H1 (cell line): ENCODE measurements at regions not wholly inside any gene's neighbourhood (a gene's known extent, or its start where the extent isn't known, plus 50 kb on each side); places are given as distances from the start of the nearest gene placed in this dataset.

Source experiments
- CTCF ChIA-PET: fragments of 300-600 bp; sonication (Branson Sonifier 250); formaldehyde crosslinking; loops from one replicate; lab custom pipeline; 2021; ENCODE audit not compliant: partially characterized antibody; lab: Charles Lee
- POLR2A ChIA-PET: fragments of 300-600 bp; sonication (Branson Sonifier 250); formaldehyde crosslinking; loops from one replicate; lab custom pipeline; 2021; ENCODE audit warnings: inconsistent platforms; ENCODE audit not compliant: partially characterized antibody; lab: Charles Lee
- DNase-seq, 2 experiments: peaks; one replicate each; pipeline versions ENCODE4 v3.0.0 to v3.0.0-alpha.2; 2010 to 2022; ENCODE audit warnings: low spot score in 2 of 2, low read depth in 1 of 2, mixed read lengths in 1 of 2
- FAIRE-seq: peaks from 2 replicates; lab custom pipeline; 2011; peaks lifted over from hg19 to GRCh38; lab: Jason Lieb, UNC
- H2AFZ ChIP-seq: 2 replicates; pipeline ENCODE4 v1.8.1; 2012; ENCODE audit warnings: low read length, inconsistent platforms
- H2AK5ac ChIP-seq: 2 replicates; pipeline ENCODE4 v1.6.1; 2013; ENCODE audit warnings: low read depth, low read length
- H2BK120ac ChIP-seq: replicated peaks from 2 replicates; pipeline ENCODE3; 2013; ENCODE audit warnings: low read depth, low read length, inconsistent platforms
- H2BK12ac ChIP-seq: 2 replicates; pipeline ENCODE4 v1.6.1; 2013; ENCODE audit warnings: low read depth, low read length
- H2BK15ac ChIP-seq: 2 replicates; pipeline ENCODE4 v1.6.1; 2013; ENCODE audit warnings: low read length
- H2BK20ac ChIP-seq: 2 replicates; pipeline ENCODE4 v1.6.1; 2013; ENCODE audit warnings: low read length
- H2BK5ac ChIP-seq: 2 replicates; pipeline ENCODE4 v1.6.1; 2013; ENCODE audit warnings: low read depth, low read length
- H3K14ac ChIP-seq: 2 replicates; pipeline ENCODE4 v1.6.1; 2013; ENCODE audit warnings: inconsistent platforms; ENCODE audit not compliant: insufficient read length
- H3K18ac ChIP-seq: 2 replicates; pipeline ENCODE4 v1.6.1; 2013; ENCODE audit warnings: low read length; ENCODE audit errors: extremely low read depth
- H3K23ac ChIP-seq: 2 replicates; pipeline ENCODE4 v1.6.1; 2013; ENCODE audit warnings: inconsistent platforms; ENCODE audit not compliant: insufficient read length
- H3K23me2 ChIP-seq: 2 replicates; pipeline ENCODE4 v1.6.1; 2013; ENCODE audit warnings: low read depth, low read length
- H3K27ac ChIP-seq: 2 replicates; pipeline ENCODE4 v1.6.1; 2011; ENCODE audit warnings: low read depth, low read length, inconsistent platforms
- H3K27me3 ChIP-seq, 4 experiments: replicated peaks in 1 of 4; 1 replicate in 1 of 4; 2 replicates in 3 of 4; pipeline versions ENCODE4 v1.6.1 to v1.8.1; 2011 to 2013; ENCODE audit warnings: low read length in 3 of 4, mild to moderate bottlenecking in 3 of 4, inconsistent platforms in 2 of 4, mixed read lengths in 2 of 4, moderate library complexity in 1 of 4; ENCODE audit not compliant: control insufficient read depth in 3 of 4, insufficient read depth in 3 of 4; ENCODE audit errors: extremely low read depth in 1 of 4
- H3K36me3 ChIP-seq, 4 experiments: 2 replicates each; pipeline versions ENCODE4 v1.6.1 to v1.8.1; 2011 to 2013; ENCODE audit warnings: mild to moderate bottlenecking in 4 of 4, low read length in 3 of 4, moderate library complexity in 2 of 4, control low read depth in 1 of 4, inconsistent platforms in 1 of 4; ENCODE audit not compliant: insufficient read depth in 4 of 4, control insufficient read depth in 2 of 4
- H3K4ac ChIP-seq: replicated peaks from 2 replicates; pipeline ENCODE3; 2013; ENCODE audit warnings: low read length, low read depth, mixed read lengths, inconsistent platforms; ENCODE audit not compliant: insufficient read length
- H3K4me1 ChIP-seq, 4 experiments: replicated peaks in 1 of 4; 1 replicate in 1 of 4; 2 replicates in 3 of 4; pipeline versions ENCODE4 v1.6.1 to v1.8.1; 2011 to 2013; ENCODE audit warnings: low read length in 3 of 4, inconsistent platforms in 2 of 4, mixed read lengths in 1 of 4; ENCODE audit not compliant: insufficient read depth in 4 of 4, control insufficient read depth in 3 of 4
- H3K4me2 ChIP-seq, 2 experiments: 2 replicates each; pipeline versions ENCODE4 v1.6.1 to v1.8.1; 2011 to 2013; ENCODE audit warnings: low read depth in 2 of 2, low read length in 2 of 2, control low read depth in 1 of 2, inconsistent platforms in 1 of 2, mild to moderate bottlenecking in 1 of 2; ENCODE audit not compliant: insufficient read depth in 1 of 2
- H3K4me3 ChIP-seq, 4 experiments: fragments of 200-600, 300-600 bp in 1 of 4; sonication (generic), shearing (Covaris generic), sonication (Bioruptor Twin) in 1 of 4; 2 replicates each; pipeline versions ENCODE4 v1.5.1 to v1.8.1; 2011 to 2016; ENCODE audit warnings: low read length in 4 of 4, low read depth in 3 of 4, control low read depth in 2 of 4, inconsistent platforms in 2 of 4, mild to moderate bottlenecking in 2 of 4, mixed read lengths in 1 of 4, moderate library complexity in 1 of 4; ENCODE audit not compliant: insufficient read depth in 2 of 4; ENCODE audit errors: extremely low read depth in 1 of 4
- H3K56ac ChIP-seq: replicated peaks from 2 replicates; pipeline ENCODE3; 2013; ENCODE audit warnings: low read depth, mild to moderate bottlenecking, mixed read lengths, low read length, inconsistent platforms; ENCODE audit not compliant: insufficient read length
- H3K79me1 ChIP-seq: 2 replicates; pipeline ENCODE4 v1.6.1; 2013; ENCODE audit warnings: low read depth, low read length, control low read depth
- H3K79me2 ChIP-seq, 2 experiments: 2 replicates each; pipeline versions ENCODE4 v1.6.1 to v1.8.1; 2012 to 2013; ENCODE audit warnings: low read length in 2 of 2, mild to moderate bottlenecking in 2 of 2, inconsistent platforms in 1 of 2; ENCODE audit not compliant: insufficient read depth in 2 of 2, control insufficient read depth in 1 of 2
- H3K9ac ChIP-seq, 4 experiments: replicated peaks in 1 of 4; 1 replicate in 1 of 4; 2 replicates in 3 of 4; pipeline versions ENCODE4 v1.6.1 to v1.8.1; 2011 to 2013; ENCODE audit warnings: low read depth in 3 of 4, low read length in 3 of 4, control low read depth in 2 of 4, mild to moderate bottlenecking in 2 of 4, moderate library complexity in 2 of 4, inconsistent platforms in 1 of 4; ENCODE audit errors: extremely low read depth in 1 of 4
- H3K9me3 ChIP-seq, 2 experiments: 2 replicates each; pipeline versions ENCODE4 v1.6.1 to v1.8.1; 2012 to 2013; ENCODE audit warnings: mild to moderate bottlenecking in 2 of 2, moderate library complexity in 2 of 2, control low read depth in 1 of 2, inconsistent platforms in 1 of 2, low read depth in 1 of 2, low read length in 1 of 2, mixed read lengths in 1 of 2; ENCODE audit not compliant: insufficient read depth in 2 of 2
- H4K20me1 ChIP-seq, 2 experiments: replicated peaks in 1 of 2; 2 replicates each; pipeline versions ENCODE3 to v1.8.1; 2011 to 2013; ENCODE audit warnings: inconsistent platforms in 2 of 2, low read length in 2 of 2, mild to moderate bottlenecking in 1 of 2; ENCODE audit not compliant: insufficient read depth in 2 of 2, control insufficient read depth in 1 of 2
- H4K5ac ChIP-seq: 2 replicates; pipeline ENCODE4 v1.6.1; 2013; ENCODE audit warnings: low read length, low read depth, mixed read lengths, inconsistent platforms; ENCODE audit not compliant: insufficient read length
- H4K8ac ChIP-seq: 2 replicates; pipeline ENCODE4 v1.8.0; 2013; ENCODE audit warnings: mild to moderate bottlenecking, moderate library complexity, low read length, inconsistent platforms; ENCODE audit not compliant: insufficient read depth; ENCODE audit errors: extremely low read depth
- H4K91ac ChIP-seq: replicated peaks from 2 replicates; pipeline ENCODE3; 2013; ENCODE audit warnings: low read length, mixed read lengths, inconsistent platforms; ENCODE audit not compliant: insufficient read length
- ASH2L ChIP-seq: fragments of 200-600, 300-600 bp; sonication (generic); IDR thresholded peaks from one replicate; pipeline ENCODE4 v1.7.1; 2017; ENCODE audit warnings: low read length
- BRCA1 ChIP-seq: IDR thresholded peaks from 2 replicates; pipeline ENCODE4 v1.6.1; 2012; ENCODE audit warnings: low read depth, low read length, improper control_type of control experiment
- EGR1 ChIP-seq: IDR thresholded peaks from 2 replicates; pipeline ENCODE4 v1.6.1; 2011; ENCODE audit warnings: low read depth, low read length, borderline replicate concordance
- PHF8 ChIP-seq: fragments of 200-600 bp; sonication (generic); conservative IDR thresholded peaks from 2 replicates; pipeline ENCODE4 v1.7.1; 2012; ENCODE audit warnings: low read depth, mild to moderate bottlenecking, inconsistent platforms, low read length, moderate library complexity
- POLR2AphosphoS5 ChIP-seq: IDR thresholded peaks from 2 replicates; pipeline ENCODE4 v1.6.1; 2011; ENCODE audit warnings: low read depth, low read length
- RFX5 ChIP-seq: IDR thresholded peaks from 2 replicates; pipeline ENCODE4 v1.6.1; 2011; ENCODE audit warnings: low read depth, low read length, improper control_type of control experiment, borderline replicate concordance
- SIN3A ChIP-seq, 2 experiments: IDR thresholded peaks in 1 of 2; conservative IDR thresholded peaks in 1 of 2; 2 replicates each; pipeline ENCODE4 v1.6.1; 2011 to 2012; ENCODE audit warnings: low read length in 2 of 2, improper control_type of control experiment in 1 of 2, low read depth in 1 of 2, mild to moderate bottlenecking in 1 of 2
- SIRT6 ChIP-seq: IDR thresholded peaks from one replicate; pipeline ENCODE4 v1.7.1; 2012; ENCODE audit warnings: low read length, inconsistent platforms
- SP4 ChIP-seq: IDR thresholded peaks from 2 replicates; pipeline ENCODE4 v1.6.1; 2012; ENCODE audit warnings: low read length, inconsistent platforms
- TAF1 ChIP-seq: IDR thresholded peaks from 2 replicates; pipeline ENCODE4 v1.6.1; 2011; ENCODE audit warnings: mild to moderate bottlenecking, low read depth, low read length
- TAF7 ChIP-seq: optimal IDR thresholded peaks from 2 replicates; pipeline ENCODE3; 2011; ENCODE audit warnings: low read depth, mild to moderate bottlenecking, inconsistent platforms, low read length, moderate library complexity, borderline replicate concordance
- TCF12 ChIP-seq: IDR thresholded peaks from 2 replicates; pipeline ENCODE4 v1.6.1; 2011; ENCODE audit warnings: low read depth, mild to moderate bottlenecking, low read length
- ZNF274 ChIP-seq: IDR thresholded peaks from 2 replicates; pipeline ENCODE4 v1.7.0; 2012; ENCODE audit warnings: low read length, borderline replicate concordance; ENCODE audit errors: extremely low read depth
- WGBS, 2 experiments: shearing (Covaris generic) in 1 of 2; methylation state at CpG; one replicate each; pipeline versions ENCODE4 v1.1.6 to v1.1.7; 2013 to 2015; ENCODE audit warnings: low lambda C conversion rate in 2 of 2, mixed read lengths in 2 of 2, inconsistent platforms in 1 of 2, low coverage in 1 of 2, missing lambda C conversion rate in 1 of 2; ENCODE audit not compliant: insufficient replicate concordance in 2 of 2, insufficient coverage in 1 of 2, insufficient read length in 1 of 2; ENCODE audit errors: extremely low coverage in 1 of 2, missing lambda C conversion rate in 1 of 2; 5-methylcytosine and 5-hydroxymethylcytosine counted together
- TF ChIP-seq, protein P1 (sequence below): IDR thresholded peaks from 2 replicates; pipeline ENCODE4 v1.6.1; 2012; ENCODE audit warnings: inconsistent platforms
- TF ChIP-seq, protein P2 (sequence below): IDR thresholded peaks from 2 replicates; pipeline ENCODE4 v1.6.1; 2011; ENCODE audit warnings: low read length, improper control_type of control experiment

DNA sequence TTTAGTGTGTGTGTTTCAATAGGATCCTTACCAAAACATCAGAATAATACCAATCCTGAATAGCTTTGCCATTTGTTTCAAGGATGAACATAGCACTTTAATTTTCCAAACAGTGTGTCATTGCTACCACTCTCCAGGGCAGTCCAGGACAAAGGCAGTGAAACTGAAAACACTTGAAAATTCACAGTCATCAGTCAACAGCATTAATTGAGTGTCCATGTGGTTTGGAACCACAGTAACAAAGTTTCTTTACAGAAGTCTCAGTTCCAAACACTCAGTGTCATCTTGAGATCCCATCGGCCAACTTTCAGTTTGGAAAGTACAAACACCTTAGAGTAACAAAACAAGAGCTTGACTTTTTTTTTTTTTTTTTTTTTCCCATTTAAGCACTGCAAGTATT is 228.4 kb upstream of the SOX5 start:
- no peak overlapping the region for H2BK120ac ChIP-seq
- POLR2A ChIA-PET = no interaction called here
- H2BK5ac ChIP-seq = no peak overlapping the region
- no peaks in the 10 kb centered on the region for H3K79me2 ChIP-seq
- no peak overlapping the region for H4K5ac ChIP-seq
- no peak overlapping the region for H3K18ac ChIP-seq
- H3K4me2 ChIP-seq = no peak overlapping the region
- H4K8ac ChIP-seq = no peak overlapping the region
- 93% methylated on average over 1 of the region's 1 CpG; no CpG with 5 or more reads in 1 of the 2 experiments for WGBS, 2 experiments
- H3K9ac ChIP-seq = no peak overlapping the region
- FAIRE-seq (peak; percentile 39), DNase-seq (no peak)
- no peaks in the 10 kb centered on the region for H3K23me2 ChIP-seq
- no peak overlapping the region for H2AFZ ChIP-seq
- H3K36me3 ChIP-seq = no peaks in the 10 kb centered on the region
- H3K56ac ChIP-seq = no peak overlapping the region
- no peak overlapping the region for H2BK12ac ChIP-seq
- H3K4me3 ChIP-seq = no peak overlapping the region
- H4K20me1 ChIP-seq = no peaks in the 10 kb centered on the region
- H2BK20ac ChIP-seq = no peak overlapping the region
- H2AK5ac ChIP-seq = no peak overlapping the region
- H3K23ac ChIP-seq = no peak overlapping the region
- H4K91ac ChIP-seq = no peak overlapping the region
- no peak overlapping the region for H3K14ac ChIP-seq
- no peak overlapping the region for H3K27ac ChIP-seq
- no peaks in the 10 kb centered on the region for H3K27me3 ChIP-seq
- H3K4me1 ChIP-seq = no peaks in the 10 kb centered on the region
- no peaks in the 10 kb centered on the region for H3K9me3 ChIP-seq
- H3K79me1 ChIP-seq = no peaks in the 10 kb centered on the region
- no peak overlapping the region for H2BK15ac ChIP-seq
- no peak overlapping the region for H3K4ac ChIP-seq
- CTCF ChIA-PET = interaction anchor here (0.6 to 0.7 kb wide), 2 partner anchors 12 to 421 kb away, joined by 3 read pairs; no protein-coding TSS in a partner anchor
- TF ChIP-seq EGR1 (no peak), SIRT6 (no peak), TAF1 (no peak), ZNF274 (no peak), POLR2AphosphoS5 (no peak), SP4 (no peak), PHF8 (no peak), ASH2L (no peak), TCF12 (no peak), SIN3A (conservative IDR thresholded peaks at IDR 0.05 in 1 of 2, IDR thresholded peaks at IDR 0.05 in 1 of 2; ENCODE audit: low read depth in 1 of 2, low read length in 2 of 2) (no peak), RFX5 (no peak), TAF7 (no peak), BRCA1 (no peak)
- TF ChIP-seq, protein P1, sequence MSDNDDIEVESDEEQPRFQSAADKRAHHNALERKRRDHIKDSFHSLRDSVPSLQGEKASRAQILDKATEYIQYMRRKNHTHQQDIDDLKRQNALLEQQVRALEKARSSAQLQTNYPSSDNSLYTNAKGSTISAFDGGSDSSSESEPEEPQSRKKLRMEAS = no peak
- TF ChIP-seq, protein P2, sequence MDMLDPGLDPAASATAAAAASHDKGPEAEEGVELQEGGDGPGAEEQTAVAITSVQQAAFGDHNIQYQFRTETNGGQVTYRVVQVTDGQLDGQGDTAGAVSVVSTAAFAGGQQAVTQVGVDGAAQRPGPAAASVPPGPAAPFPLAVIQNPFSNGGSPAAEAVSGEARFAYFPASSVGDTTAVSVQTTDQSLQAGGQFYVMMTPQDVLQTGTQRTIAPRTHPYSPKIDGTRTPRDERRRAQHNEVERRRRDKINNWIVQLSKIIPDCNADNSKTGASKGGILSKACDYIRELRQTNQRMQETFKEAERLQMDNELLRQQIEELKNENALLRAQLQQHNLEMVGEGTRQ = no peak
